Activated naive CD4-positive, alpha-beta T cell treated with anti-CD3 and anti-CD28 coated beads, Interleukin-2, amount 10 ng/mL, durations not matched to agents 7 days and 5 days (primary cell): ENCODE measurements at regions not wholly inside any gene's neighbourhood (a gene's known extent, or its start where the extent isn't known, plus 50 kb on each side); places are given as distances from the start of the nearest gene placed in this dataset.

Experiments used
- CTCF ChIA-PET: fragments of 350-600 bp; sonication (Branson Sonifier 250); formaldehyde crosslinking; loops from one replicate; lab custom pipeline; 2021; ENCODE audit warnings: antibody characterized with exemption; lab: Charles Lee
- DNase-seq: peaks from one replicate; pipeline ENCODE4 v3.0.0-alpha.2; 2020
- H3K27ac Mint-ChIP-seq: one replicate; pipeline ENCODE4 v1.8.0; 2021; ENCODE audit warnings: mild to moderate bottlenecking, moderate library complexity, mixed read lengths
- H3K27me3 Mint-ChIP-seq: one replicate; pipeline ENCODE4 v1.8.0; 2021; ENCODE audit warnings: mild to moderate bottlenecking, mixed read lengths
- H3K36me3 Mint-ChIP-seq: one replicate; pipeline ENCODE4 v1.8.0; 2021; ENCODE audit warnings: mixed read lengths
- H3K4me1 Mint-ChIP-seq: one replicate; pipeline ENCODE4 v1.8.0; 2021; ENCODE audit warnings: mixed read lengths
- H3K4me3 Mint-ChIP-seq: one replicate; pipeline ENCODE4 v1.8.0; 2021; ENCODE audit warnings: mild to moderate bottlenecking, moderate library complexity, mixed read lengths
- H3K9me3 Mint-ChIP-seq: one replicate; pipeline ENCODE4 v1.8.0; 2021; ENCODE audit warnings: mixed read lengths

DNA sequence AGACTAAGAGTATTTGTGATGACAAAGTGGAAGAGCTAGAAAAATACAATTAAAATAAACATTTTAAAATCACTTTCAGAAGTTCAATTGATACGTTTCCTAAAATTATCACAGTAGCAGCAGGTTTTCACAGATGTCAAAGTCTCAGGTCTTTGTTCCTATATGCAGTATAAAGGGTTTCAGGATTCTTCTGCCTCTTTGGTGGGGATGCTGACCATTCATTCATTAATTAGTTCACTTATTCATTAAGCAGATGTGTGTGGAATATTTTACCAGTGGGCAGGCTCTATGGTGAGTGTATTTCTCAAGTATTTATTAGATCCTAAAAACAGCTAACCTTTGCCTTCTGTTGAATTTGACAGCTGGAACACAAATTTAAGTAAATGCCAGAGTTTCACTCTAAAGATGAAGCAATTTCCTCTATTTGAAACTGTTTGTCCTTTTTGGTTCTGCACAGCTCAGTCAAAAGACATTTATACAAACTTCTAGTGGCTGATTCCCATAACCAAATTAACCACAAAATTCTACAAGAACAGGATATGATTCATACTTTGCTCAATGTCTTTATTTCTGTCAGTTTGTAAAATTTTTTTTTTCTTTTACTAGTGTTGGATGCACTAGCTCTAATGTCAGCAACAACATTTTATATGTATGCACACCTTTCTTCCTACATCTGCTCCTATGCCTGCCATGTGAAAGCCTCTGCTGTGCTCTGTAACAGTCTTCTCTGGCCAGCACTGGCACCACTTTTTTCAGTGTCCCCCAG, 75.9 kb upstream of the PRR16 start:
- H3K9me3 Mint-ChIP-seq, result no peaks in the 10 kb centered on the region
- H3K4me1 Mint-ChIP-seq, result peaks cover 15% of the 10 kb centered on the region
- no peak for DNase-seq
- no peak overlapping the region for H3K27ac Mint-ChIP-seq
- CTCF ChIA-PET, result no interaction called here
- H3K27me3 Mint-ChIP-seq, result no peaks in the 10 kb centered on the region
- no peak overlapping the region for H3K4me3 Mint-ChIP-seq
- no peaks in the 10 kb centered on the region for H3K36me3 Mint-ChIP-seq

DNA sequence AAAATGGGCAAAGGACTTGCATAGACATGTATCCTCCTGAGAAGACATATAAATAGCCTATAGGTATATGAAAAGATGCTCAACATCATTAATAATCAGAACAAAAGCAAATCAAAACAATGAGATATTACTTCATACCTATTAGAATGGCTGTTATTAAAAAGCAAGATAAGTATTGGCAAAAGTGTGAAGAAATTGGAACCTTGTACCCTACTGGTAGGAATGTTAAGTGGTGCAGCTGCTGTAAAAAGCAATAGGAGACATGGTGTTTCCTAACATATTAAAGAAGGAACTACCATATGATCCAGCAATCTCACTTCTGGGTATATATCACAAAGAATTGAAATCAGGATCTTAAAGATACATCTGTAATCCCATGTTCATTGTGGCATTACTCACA, 69.8 kb upstream of the PRR16 start:
- H3K4me3 Mint-ChIP-seq, result no peak overlapping the region
- CTCF ChIA-PET, result no interaction called here
- H3K27ac Mint-ChIP-seq, result no peak overlapping the region
- H3K9me3 Mint-ChIP-seq, result peaks cover 3% of the 10 kb centered on the region
- no peaks in the 10 kb centered on the region for H3K27me3 Mint-ChIP-seq
- no peaks in the 10 kb centered on the region for H3K36me3 Mint-ChIP-seq
- DNase-seq, result no peak
- no peaks in the 10 kb centered on the region for H3K4me1 Mint-ChIP-seq

DNA sequence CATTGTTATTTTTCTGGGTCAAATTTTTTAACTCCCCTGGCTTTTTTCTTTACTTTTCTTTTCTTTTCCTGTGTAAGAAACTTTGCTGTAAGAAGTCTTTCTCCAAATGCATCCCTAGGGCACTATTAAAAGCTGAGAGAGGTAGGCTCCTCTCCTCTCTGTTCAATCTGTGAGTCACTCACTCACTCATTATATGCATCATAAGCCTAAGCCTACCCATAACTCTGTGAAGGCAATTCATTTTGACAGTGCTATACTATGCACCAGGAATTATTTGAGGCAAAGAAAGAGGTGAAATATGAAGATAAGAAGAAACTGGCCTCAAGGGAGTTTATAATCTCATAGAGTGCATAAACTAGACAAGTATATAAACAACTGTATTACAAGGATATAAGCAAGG, 67.9 kb upstream of the PRR16 start:
- H3K9me3 Mint-ChIP-seq, result peaks cover 3% of the 10 kb centered on the region
- H3K4me1 Mint-ChIP-seq, result no peaks in the 10 kb centered on the region
- H3K27ac Mint-ChIP-seq, result no peak overlapping the region
- no peak overlapping the region for H3K4me3 Mint-ChIP-seq
- CTCF ChIA-PET, result no interaction called here
- DNase-seq, result no peak
- no peaks in the 10 kb centered on the region for H3K27me3 Mint-ChIP-seq
- H3K36me3 Mint-ChIP-seq, result no peaks in the 10 kb centered on the region

DNA sequence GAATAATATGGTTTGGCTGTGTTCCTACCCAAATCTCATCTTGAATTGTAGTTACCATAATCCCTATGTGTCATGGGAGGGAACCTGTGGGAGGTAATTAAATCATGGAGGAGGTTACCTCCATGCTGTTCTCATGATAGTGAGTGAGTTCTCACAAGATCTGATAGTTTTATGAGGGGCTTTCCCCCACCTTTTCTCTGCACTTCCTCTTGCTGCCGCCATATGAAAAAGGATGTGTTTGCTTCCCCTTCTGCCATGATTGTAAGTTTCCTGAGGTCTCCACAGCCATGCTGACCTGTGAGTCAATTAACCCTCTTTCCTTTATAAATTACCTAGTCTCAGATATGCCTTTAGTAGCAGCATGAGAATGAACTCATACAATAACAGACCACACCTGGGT, 63.7 kb upstream of the PRR16 start:
- Mint-ChIP-seq H3K27ac (no peak overlapping the region), H3K9me3 (peaks cover 3% of the 10 kb centered on the region), H3K4me3 (no peak overlapping the region), H3K4me1 (no peaks in the 10 kb centered on the region), H3K27me3 (no peaks in the 10 kb centered on the region), H3K36me3 (no peaks in the 10 kb centered on the region)
- CTCF ChIA-PET, result no interaction called here
- DNase-seq, result no peak

DNA sequence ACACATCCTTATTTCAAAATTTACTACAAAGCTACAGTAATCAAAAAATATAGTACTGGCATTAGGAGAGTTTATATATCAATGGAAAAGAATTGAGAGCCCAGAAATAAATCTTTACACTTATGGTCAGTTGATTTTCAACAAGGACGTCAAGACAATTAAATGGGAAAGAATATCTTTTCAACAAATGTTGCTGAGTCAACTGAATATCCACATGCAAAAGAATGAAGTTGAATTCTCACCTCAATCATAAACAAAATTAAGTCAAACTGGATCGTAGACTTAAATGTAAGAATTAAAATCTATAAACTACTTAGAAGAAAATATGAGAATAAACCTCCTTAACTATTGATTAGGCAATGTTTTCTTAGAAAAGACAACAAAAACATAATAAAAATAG, 61.5 kb upstream of the PRR16 start:
- no peak overlapping the region for H3K27ac Mint-ChIP-seq
- H3K36me3 Mint-ChIP-seq, result no peaks in the 10 kb centered on the region
- no peaks in the 10 kb centered on the region for H3K4me1 Mint-ChIP-seq
- no peaks in the 10 kb centered on the region for H3K27me3 Mint-ChIP-seq
- CTCF ChIA-PET, result no interaction called here
- no peak for DNase-seq
- H3K4me3 Mint-ChIP-seq, result no peak overlapping the region
- peaks cover 3% of the 10 kb centered on the region for H3K9me3 Mint-ChIP-seq

DNA sequence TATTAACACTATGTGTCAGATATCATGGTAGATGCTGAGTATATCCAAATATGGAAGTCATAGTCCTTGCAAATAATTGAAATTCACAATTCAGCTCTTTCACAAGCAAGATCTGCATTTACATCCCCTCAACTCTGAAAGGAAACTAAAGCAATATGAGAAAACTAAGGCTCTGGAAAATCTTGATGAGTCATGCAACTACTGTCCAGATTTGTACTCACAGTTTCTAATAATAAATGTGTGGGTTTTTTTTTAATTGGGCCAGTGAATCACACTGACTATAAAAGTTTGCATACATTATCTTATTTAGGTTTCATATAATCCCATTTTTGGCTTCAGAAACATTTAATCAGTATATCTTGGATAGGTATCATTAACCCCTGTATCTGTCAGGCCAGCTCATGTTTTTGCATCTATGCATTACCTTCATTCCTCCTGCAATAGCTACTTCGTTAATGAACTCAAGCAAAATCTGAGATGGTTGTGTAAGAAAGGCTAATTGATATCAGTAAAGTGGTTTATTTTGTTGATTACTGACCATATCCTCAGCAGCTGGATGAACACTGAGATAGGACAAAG, 58.7 kb upstream of the PRR16 start:
- H3K27ac Mint-ChIP-seq, result no peak overlapping the region
- H3K9me3 Mint-ChIP-seq, result peaks cover 3% of the 10 kb centered on the region
- CTCF ChIA-PET, result no interaction called here
- no peak for DNase-seq
- H3K27me3 Mint-ChIP-seq, result no peaks in the 10 kb centered on the region
- no peaks in the 10 kb centered on the region for H3K36me3 Mint-ChIP-seq
- H3K4me3 Mint-ChIP-seq, result no peak overlapping the region
- H3K4me1 Mint-ChIP-seq, result no peaks in the 10 kb centered on the region

DNA sequence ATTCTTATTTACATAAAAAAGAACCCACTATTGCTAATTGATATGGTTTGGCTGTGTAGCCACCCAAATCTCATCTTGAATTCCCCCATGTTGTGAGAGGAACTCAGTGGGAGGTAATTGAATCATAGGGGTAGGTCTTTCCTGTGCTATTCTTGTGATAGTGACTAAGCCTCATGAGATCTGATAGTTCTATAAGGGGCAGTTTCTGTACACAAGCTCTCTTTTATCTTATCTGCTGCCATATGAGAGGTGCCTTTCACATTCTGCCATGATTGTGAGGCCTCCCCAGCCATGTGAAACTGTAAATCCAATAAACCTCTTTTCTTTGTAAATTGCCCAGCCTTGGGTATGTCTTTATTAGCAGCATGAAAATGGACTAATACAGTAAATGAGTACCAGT, 58.2 kb upstream of the PRR16 start:
- Mint-ChIP-seq H3K4me3 (no peak overlapping the region), H3K36me3 (no peaks in the 10 kb centered on the region), H3K9me3 (peaks cover 3% of the 10 kb centered on the region), H3K4me1 (no peaks in the 10 kb centered on the region), H3K27ac (no peak overlapping the region), H3K27me3 (no peaks in the 10 kb centered on the region)
- CTCF ChIA-PET, result no interaction called here
- no peak for DNase-seq

DNA sequence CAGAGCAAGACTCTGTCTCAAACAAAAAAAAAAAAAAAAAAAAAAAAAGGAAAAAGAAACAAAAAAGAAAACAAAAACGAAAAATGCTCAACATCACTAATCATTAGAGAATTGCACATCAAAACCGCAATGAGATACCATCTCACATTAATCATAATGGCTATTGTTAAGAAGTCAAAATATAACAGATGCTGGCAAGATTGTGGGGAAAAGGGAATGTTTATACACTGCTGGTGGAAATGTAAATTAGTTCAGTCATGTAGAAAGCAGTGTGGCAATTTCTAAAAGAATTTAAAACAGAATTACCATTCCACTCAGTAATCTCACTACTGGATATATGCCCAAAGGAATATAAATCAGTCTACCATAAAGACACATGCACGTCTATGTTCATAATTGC, 50.4 kb upstream of the PRR16 start:
- Mint-ChIP-seq H3K4me1 (no peaks in the 10 kb centered on the region), H3K27ac (no peak overlapping the region), H3K4me3 (no peak overlapping the region), H3K27me3 (no peaks in the 10 kb centered on the region), H3K36me3 (no peaks in the 10 kb centered on the region), H3K9me3 (peaks cover 3% of the 10 kb centered on the region)
- DNase-seq, result no peak
- CTCF ChIA-PET, result no interaction called here
